HCT116 (cell line): ENCODE measurements at regions not wholly inside any gene's neighbourhood (a gene's known extent, or its start where the extent isn't known, plus 50 kb on each side); places are given as distances from the start of the nearest gene placed in this dataset.

Experiments used
- ATAC-seq: fragments of 200-7000 bp; cut with Tn5 transposase; 2 replicates; pipeline ENCODE4 v1.9.1; 2020; ENCODE audit warnings: mild to moderate bottlenecking, moderate library complexity
- BruUV-seq: library from RNA; stranded (reverse); fragments of 400-500 nt; replicated peaks from 2 replicates; lab custom pipeline; 2021; lab: Mats Ljungman, UMichigan
- CTCF ChIA-PET: fragments of 300-600 bp; sonication (Branson Sonifier 250); formaldehyde crosslinking; loops from one replicate; lab custom pipeline; 2021; ENCODE audit warnings: antibody characterized with exemption; lab: Charles Lee
- POLR2A ChIA-PET: fragments of 300-600, 350-600 bp; sonication (Branson Sonifier 250); formaldehyde crosslinking; loops from one replicate; lab custom pipeline; 2021; ENCODE audit warnings: antibody characterized with exemption; lab: Charles Lee
- RAD21 ChIA-PET, 2 experiments: fragments of 300-600 bp; sonication (Branson Sonifier 250); formaldehyde crosslinking; loops; one replicate each; lab custom pipeline; 2023; ENCODE audit warnings: low total read pairs in 2 of 2; ENCODE audit not compliant: uncharacterized antibody in 2 of 2, unreplicated experiment in 2 of 2, low non-redundant PET in 1 of 2; lab: Charles Lee
- DNase-seq: peaks from one replicate; pipeline ENCODE4 v3.0.0-alpha.2; 2010; ENCODE audit warnings: low read depth, low spot score
- H2AFZ ChIP-seq: fragments of 200-600 bp; shearing (Covaris generic), sonication (generic); 2 replicates; pipeline ENCODE4 v1.6.1; 2017; ENCODE audit warnings: low read depth, mixed run types, mixed read lengths, antibody characterized with exemption, low read length; ENCODE audit not compliant: poor library complexity, severe bottlenecking
- H3K27ac ChIP-seq: 2 replicates; pipeline ENCODE4 v1.5.1; 2012; ENCODE audit warnings: low read depth, low read length
- H3K27me3 ChIP-seq: fragments of 200-600 bp; sonication (generic); 2 replicates; pipeline ENCODE4 v1.6.1; 2016; ENCODE audit warnings: mixed run types, low read length, mixed read lengths; ENCODE audit not compliant: insufficient read depth
- H3K36me3 ChIP-seq, 2 experiments: fragments of 200-500 bp in 1 of 2; fragments of 200-600 bp in 1 of 2; sonication (Bioruptor generic) in 1 of 2; sonication (generic) in 1 of 2; 2 replicates each; pipeline versions ENCODE4 v1.5.1 to v1.6.1; 2014 to 2016; ENCODE audit warnings: low read length in 2 of 2, inconsistent platforms in 1 of 2, mixed read lengths in 1 of 2, mixed run types in 1 of 2; ENCODE audit not compliant: insufficient read depth in 2 of 2, control insufficient read depth in 1 of 2
- H3K4me1 ChIP-seq, 2 experiments: fragments of 200-600 bp in 1 of 2; sonication (generic) in 1 of 2; 2 replicates each; pipeline versions ENCODE4 v1.5.1 to v1.6.1; 2012 to 2017; ENCODE audit warnings: low read length in 2 of 2, inconsistent platforms in 1 of 2, mild to moderate bottlenecking in 1 of 2, mixed read lengths in 1 of 2, mixed run types in 1 of 2, moderate library complexity in 1 of 2; ENCODE audit not compliant: insufficient read depth in 2 of 2, control insufficient read depth in 1 of 2
- H3K4me2 ChIP-seq: fragments of 200-600 bp; sonication (generic); 2 replicates; pipeline ENCODE4 v1.6.1; 2017; ENCODE audit warnings: mixed run types, low read length, mixed read lengths
- H3K4me3 ChIP-seq, 2 experiments: fragments of 200-600 bp in 1 of 2; sonication (generic) in 1 of 2; replicated peaks in 1 of 2; 2 replicates each; pipeline ENCODE4 v1.5.1; 2011 to 2016; ENCODE audit warnings: low read length in 2 of 2, control low read depth in 1 of 2, low read depth in 1 of 2, mild to moderate bottlenecking in 1 of 2, mixed read lengths in 1 of 2, mixed run types in 1 of 2
- H3K79me2 ChIP-seq: fragments of 200-600 bp; sonication (generic); 2 replicates; pipeline ENCODE4 v1.6.1; 2017; ENCODE audit warnings: mild to moderate bottlenecking, mixed run types, low read length, moderate library complexity, mixed read lengths; ENCODE audit not compliant: insufficient read depth
- H3K9ac ChIP-seq: fragments of 200-600 bp; sonication (generic); 2 replicates; pipeline ENCODE4 v1.6.1; 2016; ENCODE audit warnings: low read length, mixed read lengths
- H3K9me2 ChIP-seq: fragments of 200-600 bp; sonication (generic), shearing (Covaris generic); 2 replicates; pipeline ENCODE4 v1.6.1; 2017; ENCODE audit warnings: mixed run types, mild to moderate bottlenecking, moderate library complexity; ENCODE audit not compliant: insufficient read depth
- H3K9me3 ChIP-seq, 2 experiments: fragments of 200-500 bp in 1 of 2; fragments of 200-600 bp in 1 of 2; sonication (Bioruptor generic) in 1 of 2; sonication (generic) in 1 of 2; 2 replicates each; pipeline ENCODE4 v1.6.1; 2014 to 2017; ENCODE audit warnings: low read length in 2 of 2, mixed read lengths in 2 of 2, inconsistent platforms in 1 of 2, low read depth in 1 of 2, mild to moderate bottlenecking in 1 of 2, mixed run types in 1 of 2, moderate library complexity in 1 of 2; ENCODE audit not compliant: control insufficient read depth in 1 of 2, insufficient read depth in 1 of 2
- H4K20me1 ChIP-seq: fragments of 200-600 bp; sonication (generic), shearing (Covaris generic); 2 replicates; pipeline ENCODE4 v1.6.1; 2017; ENCODE audit warnings: mixed run types, mild to moderate bottlenecking, moderate library complexity; ENCODE audit not compliant: insufficient read depth
- ATF3 ChIP-seq: IDR thresholded peaks from 2 replicates; pipeline ENCODE4 v1.6.1; 2012
- CBX3 ChIP-seq: IDR thresholded peaks from 2 replicates; pipeline ENCODE4 v1.6.1; 2012; ENCODE audit warnings: low read depth
- CEBPB ChIP-seq: IDR thresholded peaks from 2 replicates; pipeline ENCODE4 v1.6.1; 2012; ENCODE audit warnings: low read depth
- CTCF ChIP-seq, 3 experiments: fragments of 200-600 bp in 1 of 3; sonication (generic) in 1 of 3; IDR thresholded peaks in 2 of 3; conservative IDR thresholded peaks in 1 of 3; 2 replicates each; pipeline ENCODE4 v1.5.1; 2012 to 2017; ENCODE audit warnings: low read depth in 2 of 3, low read length in 2 of 3, antibody characterized with exemption in 1 of 3, borderline replicate concordance in 1 of 3, control low read depth in 1 of 3, mild to moderate bottlenecking in 1 of 3, mixed read lengths in 1 of 3, mixed run types in 1 of 3, moderate library complexity in 1 of 3; ENCODE audit not compliant: insufficient read depth in 1 of 3
- EGR1 ChIP-seq: IDR thresholded peaks from 2 replicates; pipeline ENCODE4 v1.6.1; 2012; ENCODE audit warnings: low read depth
- ELF1 ChIP-seq: IDR thresholded peaks from 2 replicates; pipeline ENCODE4 v1.6.1; 2012; ENCODE audit warnings: low read depth, borderline replicate concordance
- EZH2 ChIP-seq: fragments of 200-600 bp; sonication (generic); IDR thresholded peaks from 2 replicates; pipeline ENCODE4 v1.6.1; 2017; ENCODE audit warnings: antibody characterized with exemption, mixed run types
- EZH2phosphoT487 ChIP-seq: fragments of 200-600 bp; IDR thresholded peaks from 2 replicates; pipeline ENCODE4 v1.6.1; 2018; ENCODE audit warnings: antibody characterized with exemption, borderline replicate concordance
- FOSL1 ChIP-seq: IDR thresholded peaks from 2 replicates; pipeline ENCODE4 v1.6.1; 2012; ENCODE audit warnings: low read depth
- JUND ChIP-seq: IDR thresholded peaks from 2 replicates; pipeline ENCODE4 v1.6.1; 2012
- MAX ChIP-seq: IDR thresholded peaks from 2 replicates; pipeline ENCODE4 v1.6.1; 2012
- POLR2AphosphoS5 ChIP-seq: IDR thresholded peaks from 2 replicates; pipeline ENCODE4 v1.6.1; 2011; ENCODE audit warnings: mild to moderate bottlenecking, low read depth, low read length, moderate library complexity
- RAD21 ChIP-seq: IDR thresholded peaks from 2 replicates; pipeline ENCODE4 v1.6.1; 2012; ENCODE audit warnings: low read depth, mild to moderate bottlenecking
- REST ChIP-seq: IDR thresholded peaks from 2 replicates; pipeline ENCODE4 v1.6.1; 2012; ENCODE audit warnings: low read depth
- SIN3A ChIP-seq: IDR thresholded peaks from 2 replicates; pipeline ENCODE4 v1.6.1; 2012; ENCODE audit warnings: low read depth
- SRF ChIP-seq: IDR thresholded peaks from 2 replicates; pipeline ENCODE4 v1.6.1; 2012; ENCODE audit warnings: low read depth
- TCF7L2 ChIP-seq: IDR thresholded peaks from 2 replicates; pipeline ENCODE4 v1.7.0; 2011; ENCODE audit warnings: borderline replicate concordance, inconsistent platforms; ENCODE audit not compliant: insufficient read depth, insufficient read length; ENCODE audit errors: extremely low read depth
- ZFX ChIP-seq: fragments of 450-650 bp; IDR thresholded peaks from 2 replicates; pipeline ENCODE4 v1.6.1; 2017
- ZNF274 ChIP-seq: fragments of 200-500 bp; sonication (Bioruptor generic); IDR thresholded peaks from 2 replicates; pipeline ENCODE4 v1.6.1; 2014; ENCODE audit warnings: mild to moderate bottlenecking, low read depth, low read length, inconsistent platforms
- intact Hi-C: fragments of 100-400 bp; cut with micrococcal nuclease; formaldehyde crosslinking; loops from 2 replicates; pipeline ENCODE4 v1.10.0; 2022

- no peak overlapping the region for H3K4me2 ChIP-seq
- no peaks in the 10 kb centered on the region for H3K36me3 ChIP-seq
- H3K9me2 ChIP-seq: no peaks in the 10 kb centered on the region
- no peaks in the 10 kb centered on the region for H3K79me2 ChIP-seq
- no peak overlapping the region for H3K4me3 ChIP-seq
- H4K20me1 ChIP-seq: no peaks in the 10 kb centered on the region
- H3K27ac ChIP-seq: no peak overlapping the region
- H2AFZ ChIP-seq: no peak overlapping the region
- H3K9ac ChIP-seq: no peak overlapping the region
- H3K27me3 ChIP-seq: no peaks in the 10 kb centered on the region
- H3K9me3 ChIP-seq: no peaks in the 10 kb centered on the region
- no TSS peak for BruUV-seq
- intact Hi-C loops: no loop called here
- H3K4me1 ChIP-seq: no peaks in the 10 kb centered on the region
- ChIA-PET RAD21 (no interaction called here), POLR2A (no interaction called here), CTCF (no interaction called here)
- TF ChIP-seq FOSL1 (no peak), SIN3A (no peak), CEBPB (no peak), EZH2 (no peak), CBX3 (no peak), SRF (no peak), ZFX (no peak), ZNF274 (no peak), CTCF (IDR thresholded peaks at IDR 0.05 in 2 of 3, conservative IDR thresholded peaks at IDR 0.05 in 1 of 3; ENCODE audit: borderline replicate concordance in 1 of 3, insufficient read depth in 1 of 3, low read depth in 2 of 3, low read length in 2 of 3) (no peak), ATF3 (no peak), REST (no peak), ELF1 (no peak), JUND (no peak), EZH2phosphoT487 (no peak), EGR1 (no peak), MAX (no peak), POLR2AphosphoS5 (no peak), TCF7L2 (no peak), RAD21 (no peak)
- no peak for ATAC-seq
- no peak for DNase-seq
Observed at GRCh38 chr10:131012641-131012985, 298.9 kb downstream of the TCERG1L start.
